H9 (cell line): ENCODE measurements at regions not wholly inside any gene's neighbourhood (a gene's known extent, or its start where the extent isn't known, plus 50 kb on each side); places are given as distances from the start of the nearest gene placed in this dataset.

ENCODE experiments used
- DNase-seq: peaks from one replicate; pipeline ENCODE4 v3.0.0-alpha.2; 2017
- H2AFZ ChIP-seq: one replicate; pipeline ENCODE4 v1.6.1; 2013; ENCODE audit warnings: mild to moderate bottlenecking, low read length, control low read depth, moderate library complexity
- H2AK5ac ChIP-seq: 2 replicates; pipeline ENCODE4 v1.6.1; 2013; ENCODE audit warnings: low read length, control low read depth, mixed read lengths; ENCODE audit not compliant: insufficient read length
- H2BK120ac ChIP-seq: one replicate; pipeline ENCODE4 v1.6.1; 2013; ENCODE audit warnings: low read depth, mild to moderate bottlenecking, low read length, control low read depth, inconsistent platforms; ENCODE audit not compliant: poor library complexity, severe bottlenecking
- H2BK12ac ChIP-seq: 2 replicates; pipeline ENCODE4 v1.6.1; 2013; ENCODE audit warnings: low read length, control low read depth, mixed read lengths, low read depth; ENCODE audit not compliant: insufficient read length
- H2BK15ac ChIP-seq: 2 replicates; pipeline ENCODE4 v1.6.1; 2013; ENCODE audit warnings: low read depth, low read length, control low read depth
- H2BK20ac ChIP-seq: one replicate; pipeline ENCODE4 v1.6.1; 2013; ENCODE audit warnings: low read depth, mild to moderate bottlenecking, low read length, control low read depth, inconsistent platforms; ENCODE audit not compliant: poor library complexity, severe bottlenecking
- H2BK5ac ChIP-seq: 2 replicates; pipeline ENCODE4 v1.6.1; 2013; ENCODE audit warnings: low read length, control low read depth, mixed read lengths; ENCODE audit not compliant: insufficient read length
- H3K14ac ChIP-seq: 2 replicates; pipeline ENCODE4 v1.6.1; 2013; ENCODE audit warnings: low read length, control low read depth; ENCODE audit not compliant: insufficient read depth
- H3K18ac ChIP-seq: 2 replicates; pipeline ENCODE4 v1.6.1; 2013; ENCODE audit warnings: low read depth, mild to moderate bottlenecking, mixed read lengths, low read length, control low read depth; ENCODE audit not compliant: insufficient read length
- H3K23ac ChIP-seq: 2 replicates; pipeline ENCODE4 v1.6.1; 2013; ENCODE audit warnings: low read length, control low read depth, mixed read lengths, low read depth; ENCODE audit not compliant: insufficient read length
- H3K23me2 ChIP-seq: 2 replicates; pipeline ENCODE4 v1.6.1; 2013; ENCODE audit warnings: low read depth, mild to moderate bottlenecking, mixed read lengths, low read length, control low read depth; ENCODE audit not compliant: insufficient read length, poor library complexity, severe bottlenecking
- H3K27ac ChIP-seq: 2 replicates; pipeline ENCODE4 v1.5.1; 2013; ENCODE audit warnings: low read length, control low read depth, mixed read lengths, low read depth; ENCODE audit not compliant: insufficient read length
- H3K27me3 ChIP-seq: 2 replicates; pipeline ENCODE4 v1.6.1; 2013; ENCODE audit warnings: low read length, control low read depth, inconsistent platforms; ENCODE audit not compliant: insufficient read depth
- H3K4ac ChIP-seq: 2 replicates; pipeline ENCODE4 v1.6.1; 2013; ENCODE audit warnings: low read depth, mild to moderate bottlenecking, control low read depth, inconsistent platforms, low read length, moderate library complexity
- H3K4me1 ChIP-seq: 2 replicates; pipeline ENCODE4 v1.6.1; 2013; ENCODE audit warnings: low read length, control low read depth, inconsistent platforms; ENCODE audit not compliant: insufficient read depth
- H3K4me2 ChIP-seq: 2 replicates; pipeline ENCODE4 v1.6.1; 2013; ENCODE audit warnings: low read length, control low read depth, mixed read lengths; ENCODE audit not compliant: insufficient read length, insufficient read depth
- H3K56ac ChIP-seq: 2 replicates; pipeline ENCODE4 v1.6.1; 2013; ENCODE audit warnings: low read depth, mild to moderate bottlenecking, mixed read lengths, low read length, control low read depth; ENCODE audit not compliant: insufficient read length
- H3K79me1 ChIP-seq: 2 replicates; pipeline ENCODE4 v1.6.1; 2013; ENCODE audit warnings: low read depth, mild to moderate bottlenecking, moderate library complexity, low read length, control low read depth, inconsistent platforms; ENCODE audit not compliant: insufficient read depth, poor library complexity, severe bottlenecking
- H3K79me2 ChIP-seq: 2 replicates; pipeline ENCODE4 v1.6.1; 2013; ENCODE audit warnings: low read length, control low read depth, inconsistent platforms; ENCODE audit not compliant: insufficient read depth
- H3K9ac ChIP-seq: 2 replicates; pipeline ENCODE4 v1.6.1; 2013; ENCODE audit warnings: low read length, control low read depth, mixed read lengths; ENCODE audit not compliant: insufficient read length; ENCODE audit errors: extremely low read depth
- H3K9me3 ChIP-seq: one replicate; pipeline ENCODE4 v1.6.1; 2013; ENCODE audit warnings: low read depth, low read length, inconsistent platforms; ENCODE audit not compliant: control insufficient read depth
- H3T11ph ChIP-seq: one replicate; pipeline ENCODE4 v1.6.1; 2013; ENCODE audit warnings: mild to moderate bottlenecking, low read length, control low read depth, inconsistent platforms
- H4K20me1 ChIP-seq: one replicate; pipeline ENCODE4 v1.6.1; 2013; ENCODE audit not compliant: control insufficient read depth, insufficient read length, insufficient read depth
- H4K5ac ChIP-seq: 2 replicates; pipeline ENCODE4 v1.6.1; 2013; ENCODE audit warnings: low read depth, mild to moderate bottlenecking, mixed read lengths, low read length, control low read depth; ENCODE audit not compliant: insufficient read length
- H4K8ac ChIP-seq: replicated peaks from 2 replicates; pipeline ENCODE4 v1.6.1; 2013; ENCODE audit warnings: low read length, control low read depth, mixed read lengths, low read depth; ENCODE audit not compliant: insufficient read length
- H4K91ac ChIP-seq: 2 replicates; pipeline ENCODE4 v1.6.1; 2013; ENCODE audit warnings: low read depth, mild to moderate bottlenecking, moderate library complexity, mixed read lengths, low read length, control low read depth; ENCODE audit not compliant: insufficient read length
- H3K27ac Mint-ChIP-seq, 3 experiments: 2 replicates in 2 of 3; 3 replicates in 1 of 3; pipeline ENCODE4 v1.8.0; 2020 to 2021; ENCODE audit warnings: mixed read lengths in 3 of 3, mild to moderate bottlenecking in 1 of 3, moderate library complexity in 1 of 3
- H3K27me3 Mint-ChIP-seq: 2 replicates; pipeline ENCODE4 v1.8.0; 2021; ENCODE audit warnings: low read depth, mild to moderate bottlenecking, moderate library complexity, mixed read lengths
- H3K36me3 Mint-ChIP-seq, 3 experiments: 2 replicates in 2 of 3; 3 replicates in 1 of 3; pipeline ENCODE4 v1.8.0; 2020 to 2021; ENCODE audit warnings: low read depth in 3 of 3, mixed read lengths in 3 of 3; ENCODE audit not compliant: insufficient read depth in 1 of 3
- H3K4me1 Mint-ChIP-seq, 2 experiments: 2 replicates each; pipeline ENCODE4 v1.8.0; 2020; ENCODE audit warnings: mixed read lengths in 2 of 2
- H3K4me3 Mint-ChIP-seq, 2 experiments: 2 replicates in 1 of 2; 3 replicates in 1 of 2; pipeline ENCODE4 v1.8.0; 2020 to 2021; ENCODE audit warnings: mild to moderate bottlenecking in 2 of 2, mixed read lengths in 2 of 2, moderate library complexity in 1 of 2
- H3K9me3 Mint-ChIP-seq, 2 experiments: 2 replicates in 1 of 2; 3 replicates in 1 of 2; pipeline ENCODE4 v1.8.0; 2020; ENCODE audit warnings: mild to moderate bottlenecking in 2 of 2, mixed read lengths in 2 of 2, moderate library complexity in 1 of 2
- TF ChIP-seq, protein P1 (sequence below): fragments of 200-600 bp; sonication (generic); conservative IDR thresholded peaks from 3 replicates; pipeline ENCODE4 v1.8.0; 2021; ENCODE audit warnings: antibody characterized with exemption, mild to moderate bottlenecking

DNA sequence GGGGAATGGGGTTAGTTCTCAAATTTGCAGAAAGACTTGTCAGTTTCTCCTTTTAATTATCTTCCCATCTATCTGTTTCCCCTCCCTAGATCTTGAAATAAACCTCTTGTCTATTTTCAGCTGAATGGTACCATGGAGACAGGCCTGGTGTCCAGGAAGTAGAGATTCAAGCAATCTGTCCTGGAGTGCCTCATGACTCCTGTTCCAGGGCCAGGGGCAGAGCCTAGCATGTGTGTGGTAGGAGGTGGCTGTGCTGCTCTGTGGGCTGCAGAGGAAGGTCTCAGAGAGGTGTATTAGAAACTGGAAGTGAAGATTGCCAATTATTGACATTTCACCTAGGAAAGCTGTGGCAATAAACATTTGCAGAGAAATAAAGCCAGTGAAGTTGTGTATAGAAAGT, 175.8 kb upstream of the ATP10B start:
- no peak overlapping the region for H3K14ac ChIP-seq
- no peak overlapping the region for H2BK20ac ChIP-seq
- no peak overlapping the region for H3K18ac ChIP-seq
- no peak overlapping the region for H3K23ac ChIP-seq
- no peaks in the 10 kb centered on the region for H4K20me1 ChIP-seq
- no peaks in the 10 kb centered on the region for H3K4me1 Mint-ChIP-seq
- H3K4ac ChIP-seq, result no peak overlapping the region
- no peaks in the 10 kb centered on the region for H3K36me3 Mint-ChIP-seq
- TF ChIP-seq, protein P1, sequence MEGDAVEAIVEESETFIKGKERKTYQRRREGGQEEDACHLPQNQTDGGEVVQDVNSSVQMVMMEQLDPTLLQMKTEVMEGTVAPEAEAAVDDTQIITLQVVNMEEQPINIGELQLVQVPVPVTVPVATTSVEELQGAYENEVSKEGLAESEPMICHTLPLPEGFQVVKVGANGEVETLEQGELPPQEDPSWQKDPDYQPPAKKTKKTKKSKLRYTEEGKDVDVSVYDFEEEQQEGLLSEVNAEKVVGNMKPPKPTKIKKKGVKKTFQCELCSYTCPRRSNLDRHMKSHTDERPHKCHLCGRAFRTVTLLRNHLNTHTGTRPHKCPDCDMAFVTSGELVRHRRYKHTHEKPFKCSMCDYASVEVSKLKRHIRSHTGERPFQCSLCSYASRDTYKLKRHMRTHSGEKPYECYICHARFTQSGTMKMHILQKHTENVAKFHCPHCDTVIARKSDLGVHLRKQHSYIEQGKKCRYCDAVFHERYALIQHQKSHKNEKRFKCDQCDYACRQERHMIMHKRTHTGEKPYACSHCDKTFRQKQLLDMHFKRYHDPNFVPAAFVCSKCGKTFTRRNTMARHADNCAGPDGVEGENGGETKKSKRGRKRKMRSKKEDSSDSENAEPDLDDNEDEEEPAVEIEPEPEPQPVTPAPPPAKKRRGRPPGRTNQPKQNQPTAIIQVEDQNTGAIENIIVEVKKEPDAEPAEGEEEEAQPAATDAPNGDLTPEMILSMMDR, result no peak
- H3K23me2 ChIP-seq, result no peaks in the 10 kb centered on the region
- H3K4me3 Mint-ChIP-seq, result no peak overlapping the region
- no peaks in the 10 kb centered on the region for H3K79me2 ChIP-seq
- no peak overlapping the region for H2BK12ac ChIP-seq
- no peak overlapping the region for H2BK15ac ChIP-seq
- H3K27me3 ChIP-seq, result no peaks in the 10 kb centered on the region
- no peak overlapping the region for H3K27ac ChIP-seq
- H2AK5ac ChIP-seq, result no peak overlapping the region
- H3K4me1 ChIP-seq, result no peaks in the 10 kb centered on the region
- H3K4me2 ChIP-seq, result no peak overlapping the region
- DNase-seq, result no peak
- H3K9me3 Mint-ChIP-seq, result no peaks in the 10 kb centered on the region
- H2AFZ ChIP-seq, result no peak overlapping the region
- no peak overlapping the region for H4K8ac ChIP-seq
- H3K79me1 ChIP-seq, result no peaks in the 10 kb centered on the region
- H2BK5ac ChIP-seq, result no peak overlapping the region
- H3K27ac Mint-ChIP-seq, result no peak overlapping the region
- H2BK120ac ChIP-seq, result no peak overlapping the region
- no peak overlapping the region for H4K91ac ChIP-seq
- no peak overlapping the region for H4K5ac ChIP-seq
- H3K9ac ChIP-seq, result no peak overlapping the region
- H3K56ac ChIP-seq, result no peak overlapping the region
- H3K9me3 ChIP-seq, result no peaks in the 10 kb centered on the region
- H3T11ph ChIP-seq, result no peak overlapping the region
- H3K27me3 Mint-ChIP-seq, result no peaks in the 10 kb centered on the region
